HCT116 (cell line): ENCODE measurements at regions not wholly inside any gene's neighbourhood (a gene's known extent, or its start where the extent isn't known, plus 50 kb on each side); places are given as distances from the start of the nearest gene placed in this dataset.

ENCODE experiments used
- ATAC-seq: fragments of 200-7000 bp; cut with Tn5 transposase; 2 replicates; pipeline ENCODE4 v1.9.1; 2020; ENCODE audit warnings: mild to moderate bottlenecking, moderate library complexity
- BruUV-seq: library from RNA; stranded (reverse); fragments of 400-500 nt; replicated peaks from 2 replicates; lab custom pipeline; 2021; lab: Mats Ljungman, UMichigan
- CTCF ChIA-PET: fragments of 300-600 bp; sonication (Branson Sonifier 250); formaldehyde crosslinking; loops from one replicate; lab custom pipeline; 2021; ENCODE audit warnings: antibody characterized with exemption; lab: Charles Lee
- POLR2A ChIA-PET: fragments of 300-600, 350-600 bp; sonication (Branson Sonifier 250); formaldehyde crosslinking; loops from one replicate; lab custom pipeline; 2021; ENCODE audit warnings: antibody characterized with exemption; lab: Charles Lee
- RAD21 ChIA-PET, 2 experiments: fragments of 300-600 bp; sonication (Branson Sonifier 250); formaldehyde crosslinking; loops; one replicate each; lab custom pipeline; 2023; ENCODE audit warnings: low total read pairs in 2 of 2; ENCODE audit not compliant: uncharacterized antibody in 2 of 2, unreplicated experiment in 2 of 2, low non-redundant PET in 1 of 2; lab: Charles Lee
- DNase-seq: peaks from one replicate; pipeline ENCODE4 v3.0.0-alpha.2; 2010; ENCODE audit warnings: low read depth, low spot score
- H2AFZ ChIP-seq: fragments of 200-600 bp; shearing (Covaris generic), sonication (generic); 2 replicates; pipeline ENCODE4 v1.6.1; 2017; ENCODE audit warnings: low read depth, mixed run types, mixed read lengths, antibody characterized with exemption, low read length; ENCODE audit not compliant: poor library complexity, severe bottlenecking
- H3K27ac ChIP-seq: 2 replicates; pipeline ENCODE4 v1.5.1; 2012; ENCODE audit warnings: low read depth, low read length
- H3K27me3 ChIP-seq: fragments of 200-600 bp; sonication (generic); 2 replicates; pipeline ENCODE4 v1.6.1; 2016; ENCODE audit warnings: mixed run types, low read length, mixed read lengths; ENCODE audit not compliant: insufficient read depth
- H3K36me3 ChIP-seq, 2 experiments: fragments of 200-500 bp in 1 of 2; fragments of 200-600 bp in 1 of 2; sonication (Bioruptor generic) in 1 of 2; sonication (generic) in 1 of 2; 2 replicates each; pipeline versions ENCODE4 v1.5.1 to v1.6.1; 2014 to 2016; ENCODE audit warnings: low read length in 2 of 2, inconsistent platforms in 1 of 2, mixed read lengths in 1 of 2, mixed run types in 1 of 2; ENCODE audit not compliant: insufficient read depth in 2 of 2, control insufficient read depth in 1 of 2
- H3K4me1 ChIP-seq, 2 experiments: fragments of 200-600 bp in 1 of 2; sonication (generic) in 1 of 2; 2 replicates each; pipeline versions ENCODE4 v1.5.1 to v1.6.1; 2012 to 2017; ENCODE audit warnings: low read length in 2 of 2, inconsistent platforms in 1 of 2, mild to moderate bottlenecking in 1 of 2, mixed read lengths in 1 of 2, mixed run types in 1 of 2, moderate library complexity in 1 of 2; ENCODE audit not compliant: insufficient read depth in 2 of 2, control insufficient read depth in 1 of 2
- H3K4me2 ChIP-seq: fragments of 200-600 bp; sonication (generic); 2 replicates; pipeline ENCODE4 v1.6.1; 2017; ENCODE audit warnings: mixed run types, low read length, mixed read lengths
- H3K4me3 ChIP-seq, 2 experiments: fragments of 200-600 bp in 1 of 2; sonication (generic) in 1 of 2; replicated peaks in 1 of 2; 2 replicates each; pipeline ENCODE4 v1.5.1; 2011 to 2016; ENCODE audit warnings: low read length in 2 of 2, control low read depth in 1 of 2, low read depth in 1 of 2, mild to moderate bottlenecking in 1 of 2, mixed read lengths in 1 of 2, mixed run types in 1 of 2
- H3K79me2 ChIP-seq: fragments of 200-600 bp; sonication (generic); 2 replicates; pipeline ENCODE4 v1.6.1; 2017; ENCODE audit warnings: mild to moderate bottlenecking, mixed run types, low read length, moderate library complexity, mixed read lengths; ENCODE audit not compliant: insufficient read depth
- H3K9ac ChIP-seq: fragments of 200-600 bp; sonication (generic); 2 replicates; pipeline ENCODE4 v1.6.1; 2016; ENCODE audit warnings: low read length, mixed read lengths
- H3K9me2 ChIP-seq: fragments of 200-600 bp; sonication (generic), shearing (Covaris generic); 2 replicates; pipeline ENCODE4 v1.6.1; 2017; ENCODE audit warnings: mixed run types, mild to moderate bottlenecking, moderate library complexity; ENCODE audit not compliant: insufficient read depth
- H3K9me3 ChIP-seq, 2 experiments: fragments of 200-500 bp in 1 of 2; fragments of 200-600 bp in 1 of 2; sonication (Bioruptor generic) in 1 of 2; sonication (generic) in 1 of 2; 2 replicates each; pipeline ENCODE4 v1.6.1; 2014 to 2017; ENCODE audit warnings: low read length in 2 of 2, mixed read lengths in 2 of 2, inconsistent platforms in 1 of 2, low read depth in 1 of 2, mild to moderate bottlenecking in 1 of 2, mixed run types in 1 of 2, moderate library complexity in 1 of 2; ENCODE audit not compliant: control insufficient read depth in 1 of 2, insufficient read depth in 1 of 2
- H4K20me1 ChIP-seq: fragments of 200-600 bp; sonication (generic), shearing (Covaris generic); 2 replicates; pipeline ENCODE4 v1.6.1; 2017; ENCODE audit warnings: mixed run types, mild to moderate bottlenecking, moderate library complexity; ENCODE audit not compliant: insufficient read depth
- CBX3 ChIP-seq: IDR thresholded peaks from 2 replicates; pipeline ENCODE4 v1.6.1; 2012; ENCODE audit warnings: low read depth
- EZH2phosphoT487 ChIP-seq: fragments of 200-600 bp; IDR thresholded peaks from 2 replicates; pipeline ENCODE4 v1.6.1; 2018; ENCODE audit warnings: antibody characterized with exemption, borderline replicate concordance
- FOSL1 ChIP-seq: IDR thresholded peaks from 2 replicates; pipeline ENCODE4 v1.6.1; 2012; ENCODE audit warnings: low read depth
- SRF ChIP-seq: IDR thresholded peaks from 2 replicates; pipeline ENCODE4 v1.6.1; 2012; ENCODE audit warnings: low read depth
- YY1 ChIP-seq: IDR thresholded peaks from 2 replicates; pipeline ENCODE4 v1.6.1; 2011; ENCODE audit warnings: low read length, low read depth, moderate library complexity, mild to moderate bottlenecking; ENCODE audit not compliant: insufficient replicate concordance; ENCODE audit errors: extremely low read depth
- ZFX ChIP-seq: fragments of 450-650 bp; IDR thresholded peaks from 2 replicates; pipeline ENCODE4 v1.6.1; 2017
- intact Hi-C: fragments of 100-400 bp; cut with micrococcal nuclease; formaldehyde crosslinking; loops from 2 replicates; pipeline ENCODE4 v1.10.0; 2022
- TF ChIP-seq, protein P1 (sequence below): IDR thresholded peaks from 2 replicates; pipeline ENCODE4 v1.6.1; 2012
- TF ChIP-seq, protein P2 (sequence below): IDR thresholded peaks from 2 replicates; pipeline ENCODE4 v1.6.1; 2012; ENCODE audit warnings: low read depth
- TF ChIP-seq, protein P3 (sequence below): IDR thresholded peaks from 2 replicates; pipeline ENCODE4 v1.6.1; 2011; ENCODE audit warnings: mild to moderate bottlenecking, low read length, moderate library complexity; ENCODE audit not compliant: insufficient replicate concordance; ENCODE audit errors: extremely low read depth

GRCh38 chr21:24939291-24939690, 668.0 kb downstream of the MRPL39 start:
- POLR2A ChIA-PET = no interaction called here

More at GRCh38 chr21:24939291-24939690, 668.0 kb downstream of the MRPL39 start:
- H3K9me3 ChIP-seq = peaks cover 13 to 20% of the 10 kb centered on the region in 2 experiments; a peak in 2 of 4 replicates
- no peaks in the 10 kb centered on the region for H3K4me1 ChIP-seq
- no peak overlapping the region for H3K27ac ChIP-seq
- no peaks in the 10 kb centered on the region for H3K79me2 ChIP-seq
- RAD21 ChIA-PET = no interaction called here
- no peaks in the 10 kb centered on the region for H3K9me2 ChIP-seq
- no peak overlapping the region for H2AFZ ChIP-seq
- no TSS peak for BruUV-seq
- H3K36me3 ChIP-seq = no peaks in the 10 kb centered on the region
- no peaks in the 10 kb centered on the region for H3K27me3 ChIP-seq
- no peak overlapping the region for H3K4me2 ChIP-seq
- no peak overlapping the region for H3K9ac ChIP-seq
- intact Hi-C loops = no loop called here
- H4K20me1 ChIP-seq = no peaks in the 10 kb centered on the region
- TF ChIP-seq YY1 = no peak
- no peak for TF ChIP-seq ZFX
- TF ChIP-seq SRF = no peak
- TF ChIP-seq EZH2phosphoT487 = no peak
- TF ChIP-seq, protein P1, sequence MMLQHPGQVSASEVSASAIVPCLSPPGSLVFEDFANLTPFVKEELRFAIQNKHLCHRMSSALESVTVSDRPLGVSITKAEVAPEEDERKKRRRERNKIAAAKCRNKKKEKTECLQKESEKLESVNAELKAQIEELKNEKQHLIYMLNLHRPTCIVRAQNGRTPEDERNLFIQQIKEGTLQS = no peak
- TF ChIP-seq, protein P2, sequence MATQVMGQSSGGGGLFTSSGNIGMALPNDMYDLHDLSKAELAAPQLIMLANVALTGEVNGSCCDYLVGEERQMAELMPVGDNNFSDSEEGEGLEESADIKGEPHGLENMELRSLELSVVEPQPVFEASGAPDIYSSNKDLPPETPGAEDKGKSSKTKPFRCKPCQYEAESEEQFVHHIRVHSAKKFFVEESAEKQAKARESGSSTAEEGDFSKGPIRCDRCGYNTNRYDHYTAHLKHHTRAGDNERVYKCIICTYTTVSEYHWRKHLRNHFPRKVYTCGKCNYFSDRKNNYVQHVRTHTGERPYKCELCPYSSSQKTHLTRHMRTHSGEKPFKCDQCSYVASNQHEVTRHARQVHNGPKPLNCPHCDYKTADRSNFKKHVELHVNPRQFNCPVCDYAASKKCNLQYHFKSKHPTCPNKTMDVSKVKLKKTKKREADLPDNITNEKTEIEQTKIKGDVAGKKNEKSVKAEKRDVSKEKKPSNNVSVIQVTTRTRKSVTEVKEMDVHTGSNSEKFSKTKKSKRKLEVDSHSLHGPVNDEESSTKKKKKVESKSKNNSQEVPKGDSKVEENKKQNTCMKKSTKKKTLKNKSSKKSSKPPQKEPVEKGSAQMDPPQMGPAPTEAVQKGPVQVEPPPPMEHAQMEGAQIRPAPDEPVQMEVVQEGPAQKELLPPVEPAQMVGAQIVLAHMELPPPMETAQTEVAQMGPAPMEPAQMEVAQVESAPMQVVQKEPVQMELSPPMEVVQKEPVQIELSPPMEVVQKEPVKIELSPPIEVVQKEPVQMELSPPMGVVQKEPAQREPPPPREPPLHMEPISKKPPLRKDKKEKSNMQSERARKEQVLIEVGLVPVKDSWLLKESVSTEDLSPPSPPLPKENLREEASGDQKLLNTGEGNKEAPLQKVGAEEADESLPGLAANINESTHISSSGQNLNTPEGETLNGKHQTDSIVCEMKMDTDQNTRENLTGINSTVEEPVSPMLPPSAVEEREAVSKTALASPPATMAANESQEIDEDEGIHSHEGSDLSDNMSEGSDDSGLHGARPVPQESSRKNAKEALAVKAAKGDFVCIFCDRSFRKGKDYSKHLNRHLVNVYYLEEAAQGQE = no peak
- TF ChIP-seq, protein P3, sequence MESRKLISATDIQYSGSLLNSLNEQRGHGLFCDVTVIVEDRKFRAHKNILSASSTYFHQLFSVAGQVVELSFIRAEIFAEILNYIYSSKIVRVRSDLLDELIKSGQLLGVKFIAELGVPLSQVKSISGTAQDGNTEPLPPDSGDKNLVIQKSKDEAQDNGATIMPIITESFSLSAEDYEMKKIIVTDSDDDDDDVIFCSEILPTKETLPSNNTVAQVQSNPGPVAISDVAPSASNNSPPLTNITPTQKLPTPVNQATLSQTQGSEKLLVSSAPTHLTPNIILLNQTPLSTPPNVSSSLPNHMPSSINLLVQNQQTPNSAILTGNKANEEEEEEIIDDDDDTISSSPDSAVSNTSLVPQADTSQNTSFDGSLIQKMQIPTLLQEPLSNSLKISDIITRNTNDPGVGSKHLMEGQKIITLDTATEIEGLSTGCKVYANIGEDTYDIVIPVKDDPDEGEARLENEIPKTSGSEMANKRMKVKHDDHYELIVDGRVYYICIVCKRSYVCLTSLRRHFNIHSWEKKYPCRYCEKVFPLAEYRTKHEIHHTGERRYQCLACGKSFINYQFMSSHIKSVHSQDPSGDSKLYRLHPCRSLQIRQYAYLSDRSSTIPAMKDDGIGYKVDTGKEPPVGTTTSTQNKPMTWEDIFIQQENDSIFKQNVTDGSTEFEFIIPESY = no peak
- no peak for TF ChIP-seq CBX3
- no peak for TF ChIP-seq FOSL1
- TF ChIP-seq, all 23 proteins: peak for 0
- no peak overlapping the region for H3K4me3 ChIP-seq
- ATAC-seq (no peak), DNase-seq (no peak)
- CTCF ChIA-PET = no interaction called here
